ENCODE measurements at regions not wholly inside any gene's neighbourhood (a gene's known extent, or its start where the extent isn't known, plus 50 kb on each side); places are given as distances from the start of the nearest gene placed in this dataset.

GRCh38 chr4:171601091-171601490 lies 212.1 kb upstream of the GALNTL6 start:
- Histone ChIP-seq H3K36me3 (ENCODE audit: control insufficient read depth in 5 of 5, insufficient read depth in 5 of 5, low read length in 5 of 5) (no peaks in the 10 kb centered on the region), H3K27ac (ENCODE audit: low read depth, low read length) (no peak overlapping the region), H3K27me3 (ENCODE audit: control insufficient read depth in 5 of 5, insufficient read depth in 4 of 5, low read length in 5 of 5) (no peaks in the 10 kb centered on the region), H3K9me3 (ENCODE audit: control insufficient read depth in 5 of 5, low read length in 5 of 5) (peaks cover 0 to 3% (median 0%) of the 10 kb centered on the region in 5 donors), H3K4me3 (ENCODE audit: low read depth in 1 of 5, low read length in 5 of 5) (no peak overlapping the region), H3K4me1 (ENCODE audit: control insufficient read depth in 5 of 5, insufficient read depth in 5 of 5, low read length in 5 of 5) (no peaks in the 10 kb centered on the region), H3K9ac (ENCODE audit: low read length in 5 of 5) (no peak overlapping the region)

GRCh38 chr4:171599628-171600027 lies 213.6 kb upstream of the GALNTL6 start:
- Histone ChIP-seq H3K27ac (ENCODE audit: low read depth, low read length) (no peak overlapping the region), H3K9ac (ENCODE audit: low read length in 5 of 5) (no peak overlapping the region), H3K9me3 (ENCODE audit: control insufficient read depth in 5 of 5, low read length in 5 of 5) (peaks cover 0 to 7% (median 0%) of the 10 kb centered on the region in 5 donors), H3K4me1 (ENCODE audit: control insufficient read depth in 5 of 5, insufficient read depth in 5 of 5, low read length in 5 of 5) (no peaks in the 10 kb centered on the region), H3K27me3 (ENCODE audit: control insufficient read depth in 5 of 5, insufficient read depth in 4 of 5, low read length in 5 of 5) (peaks cover 0 to 2% (median 0%) of the 10 kb centered on the region in 5 donors), H3K36me3 (ENCODE audit: control insufficient read depth in 5 of 5, insufficient read depth in 5 of 5, low read length in 5 of 5) (no peaks in the 10 kb centered on the region), H3K4me3 (ENCODE audit: low read depth in 1 of 5, low read length in 5 of 5) (no peak overlapping the region)

- Histone ChIP-seq H3K27ac (ENCODE audit: low read depth, low read length) (no peak overlapping the region), H3K27me3 (ENCODE audit: control insufficient read depth in 5 of 5, insufficient read depth in 4 of 5, low read length in 5 of 5) (peaks cover 0 to 3% (median 0%) of the 10 kb centered on the region in 5 donors), H3K36me3 (ENCODE audit: control insufficient read depth in 5 of 5, insufficient read depth in 5 of 5, low read length in 5 of 5) (no peaks in the 10 kb centered on the region), H3K9ac (ENCODE audit: low read length in 5 of 5) (no peak overlapping the region), H3K9me3 (ENCODE audit: control insufficient read depth in 5 of 5, low read length in 5 of 5) (peaks cover 0 to 7% (median 0%) of the 10 kb centered on the region in 5 donors), H3K4me1 (ENCODE audit: control insufficient read depth in 5 of 5, insufficient read depth in 5 of 5, low read length in 5 of 5) (no peaks in the 10 kb centered on the region), H3K4me3 (ENCODE audit: low read depth in 1 of 5, low read length in 5 of 5) (no peak overlapping the region)
Measured at GRCh38 chr4:171594293-171594692, 218.9 kb upstream of the GALNTL6 start.

- H3K9ac ChIP-seq (ENCODE audit: low read length in 5 of 5), result no peak overlapping the region
- peaks cover 0 to 4% (median 0%) of the 10 kb centered on the region in 5 donors for H3K9me3 ChIP-seq (ENCODE audit: control insufficient read depth in 5 of 5, low read length in 5 of 5)
- no peak overlapping the region for H3K4me3 ChIP-seq (ENCODE audit: low read depth in 1 of 5, low read length in 5 of 5)
- H3K4me1 ChIP-seq (ENCODE audit: control insufficient read depth in 5 of 5, insufficient read depth in 5 of 5, low read length in 5 of 5), result no peaks in the 10 kb centered on the region
- peaks cover 0 to 3% (median 0%) of the 10 kb centered on the region in 5 donors for H3K27me3 ChIP-seq (ENCODE audit: control insufficient read depth in 5 of 5, insufficient read depth in 4 of 5, low read length in 5 of 5)
- H3K27ac ChIP-seq (ENCODE audit: low read depth, low read length), result no peak overlapping the region
- no peaks in the 10 kb centered on the region for H3K36me3 ChIP-seq (ENCODE audit: control insufficient read depth in 5 of 5, insufficient read depth in 5 of 5, low read length in 5 of 5)
Measured at GRCh38 chr4:171590716-171591115, 222.5 kb upstream of the GALNTL6 start.

GRCh38 chr4:171588764-171589163 lies 224.4 kb upstream of the GALNTL6 start:
- H3K36me3 ChIP-seq (ENCODE audit: control insufficient read depth in 5 of 5, insufficient read depth in 5 of 5, low read length in 5 of 5), result no peaks in the 10 kb centered on the region
- no peaks in the 10 kb centered on the region for H3K4me1 ChIP-seq (ENCODE audit: control insufficient read depth in 5 of 5, insufficient read depth in 5 of 5, low read length in 5 of 5)
- H3K9ac ChIP-seq (ENCODE audit: low read length in 5 of 5), result no peak overlapping the region
- H3K9me3 ChIP-seq (ENCODE audit: control insufficient read depth in 5 of 5, low read length in 5 of 5), result no peaks in the 10 kb centered on the region
- H3K27ac ChIP-seq (ENCODE audit: low read depth, low read length), result no peak overlapping the region
- H3K27me3 ChIP-seq (ENCODE audit: control insufficient read depth in 5 of 5, insufficient read depth in 4 of 5, low read length in 5 of 5), result no peaks in the 10 kb centered on the region
- H3K4me3 ChIP-seq (ENCODE audit: low read depth in 1 of 5, low read length in 5 of 5), result no peak overlapping the region

GRCh38 chr4:171588051-171588545 lies 225.1 kb upstream of the GALNTL6 start:
- Histone ChIP-seq H3K9me3 (ENCODE audit: control insufficient read depth in 5 of 5, low read length in 5 of 5) (peaks cover 0 to 4% (median 0%) of the 10 kb centered on the region in 5 donors), H3K9ac (ENCODE audit: low read length in 5 of 5) (no peak overlapping the region), H3K27ac (ENCODE audit: low read depth, low read length) (no peak overlapping the region), H3K4me1 (ENCODE audit: control insufficient read depth in 5 of 5, insufficient read depth in 5 of 5, low read length in 5 of 5) (no peaks in the 10 kb centered on the region), H3K4me3 (ENCODE audit: low read depth in 1 of 5, low read length in 5 of 5) (no peak overlapping the region), H3K36me3 (ENCODE audit: control insufficient read depth in 5 of 5, insufficient read depth in 5 of 5, low read length in 5 of 5) (no peaks in the 10 kb centered on the region), H3K27me3 (ENCODE audit: control insufficient read depth in 5 of 5, insufficient read depth in 4 of 5, low read length in 5 of 5) (no peaks in the 10 kb centered on the region)

- Histone ChIP-seq H3K9me3 (ENCODE audit: control insufficient read depth in 5 of 5, low read length in 5 of 5) (peaks cover 0 to 5% (median 0%) of the 10 kb centered on the region in 5 donors), H3K4me1 (ENCODE audit: control insufficient read depth in 5 of 5, insufficient read depth in 5 of 5, low read length in 5 of 5) (no peaks in the 10 kb centered on the region), H3K9ac (ENCODE audit: low read length in 5 of 5) (no peak overlapping the region), H3K27ac (ENCODE audit: low read depth, low read length) (no peak overlapping the region), H3K4me3 (ENCODE audit: low read depth in 1 of 5, low read length in 5 of 5) (no peak overlapping the region), H3K36me3 (ENCODE audit: control insufficient read depth in 5 of 5, insufficient read depth in 5 of 5, low read length in 5 of 5) (no peaks in the 10 kb centered on the region), H3K27me3 (ENCODE audit: control insufficient read depth in 5 of 5, insufficient read depth in 4 of 5, low read length in 5 of 5) (no peaks in the 10 kb centered on the region)
Measured at GRCh38 chr4:171583790-171584189, 229.4 kb upstream of the GALNTL6 start.

GRCh38 chr4:171582961-171583581 lies 230.1 kb upstream of the GALNTL6 start:
- H3K4me1 ChIP-seq (ENCODE audit: control insufficient read depth in 5 of 5, insufficient read depth in 5 of 5, low read length in 5 of 5), result no peaks in the 10 kb centered on the region
- H3K36me3 ChIP-seq (ENCODE audit: control insufficient read depth in 5 of 5, insufficient read depth in 5 of 5, low read length in 5 of 5), result no peaks in the 10 kb centered on the region
- H3K27me3 ChIP-seq (ENCODE audit: control insufficient read depth in 5 of 5, insufficient read depth in 4 of 5, low read length in 5 of 5), result no peaks in the 10 kb centered on the region
- H3K4me3 ChIP-seq (ENCODE audit: low read depth in 1 of 5, low read length in 5 of 5), result no peak overlapping the region
- H3K9ac ChIP-seq (ENCODE audit: low read length in 5 of 5), result no peak overlapping the region
- H3K9me3 ChIP-seq (ENCODE audit: control insufficient read depth in 5 of 5, low read length in 5 of 5), result peaks cover 0 to 5% (median 0%) of the 10 kb centered on the region in 5 donors
- no peak overlapping the region for H3K27ac ChIP-seq (ENCODE audit: low read depth, low read length)

- H3K9me3 ChIP-seq (ENCODE audit: control insufficient read depth in 5 of 5, low read length in 5 of 5), result peaks cover 0 to 2% (median 0%) of the 10 kb centered on the region in 5 donors
- H3K4me3 ChIP-seq (ENCODE audit: low read depth in 1 of 5, low read length in 5 of 5), result no peak overlapping the region
- H3K4me1 ChIP-seq (ENCODE audit: control insufficient read depth in 5 of 5, insufficient read depth in 5 of 5, low read length in 5 of 5), result no peaks in the 10 kb centered on the region
- H3K27me3 ChIP-seq (ENCODE audit: control insufficient read depth in 5 of 5, insufficient read depth in 4 of 5, low read length in 5 of 5), result no peaks in the 10 kb centered on the region
- H3K36me3 ChIP-seq (ENCODE audit: control insufficient read depth in 5 of 5, insufficient read depth in 5 of 5, low read length in 5 of 5), result no peaks in the 10 kb centered on the region
- no peak overlapping the region for H3K27ac ChIP-seq (ENCODE audit: low read depth, low read length)
- H3K9ac ChIP-seq (ENCODE audit: low read length in 5 of 5), result no peak overlapping the region
Measured at GRCh38 chr4:171573181-171573580, 240.0 kb upstream of the GALNTL6 start.

- Histone ChIP-seq H3K36me3 (ENCODE audit: control insufficient read depth in 5 of 5, insufficient read depth in 5 of 5, low read length in 5 of 5) (no peaks in the 10 kb centered on the region), H3K4me1 (ENCODE audit: control insufficient read depth in 5 of 5, insufficient read depth in 5 of 5, low read length in 5 of 5) (no peaks in the 10 kb centered on the region), H3K4me3 (ENCODE audit: low read depth in 1 of 5, low read length in 5 of 5) (no peak overlapping the region), H3K27ac (ENCODE audit: low read depth, low read length) (no peak overlapping the region), H3K9me3 (ENCODE audit: control insufficient read depth in 5 of 5, low read length in 5 of 5) (peaks cover 0 to 2% (median 0%) of the 10 kb centered on the region in 5 donors), H3K27me3 (ENCODE audit: control insufficient read depth in 5 of 5, insufficient read depth in 4 of 5, low read length in 5 of 5) (no peaks in the 10 kb centered on the region), H3K9ac (ENCODE audit: low read length in 5 of 5) (no peak overlapping the region)
Measured at GRCh38 chr4:171565130-171565788, 247.9 kb upstream of the GALNTL6 start.
